HepG2 (cell line): ENCODE measurements at regions not wholly inside any gene's neighbourhood (a gene's known extent, or its start where the extent isn't known, plus 50 kb on each side); places are given as distances from the start of the nearest gene placed in this dataset.
"Not testable (repeated sequence)": the region's sequence is repeated elsewhere in the genome, so short reads cannot be mapped to it uniquely, and the experiment has no call there.

Experiments used
- POLR2A ChIP-seq, 2 experiments: IDR thresholded peaks; 2 replicates each; pipeline ENCODE4 v1.6.1; 2011; ENCODE audit warnings: low read depth in 2 of 2, low read length in 2 of 2, mild to moderate bottlenecking in 1 of 2, moderate library complexity in 1 of 2; ENCODE audit not compliant: insufficient read depth in 1 of 2
- ZFP36 ChIP-seq: fragments of 150-350 bp; IDR thresholded peaks from 2 replicates; pipeline ENCODE4 v1.6.1; 2018; ENCODE audit warnings: borderline replicate concordance, low read length, low read depth; ENCODE audit not compliant: partially characterized antibody
- TF ChIP-seq, protein P1 (sequence below): sonication (generic); formaldehyde crosslinking; IDR thresholded peaks from 2 replicates; pipeline ENCODE4 v1.5.0; 2020; ENCODE audit warnings: mild to moderate bottlenecking, missing genetic modification reagents, moderate library complexity
- TF ChIP-seq, protein P2 (sequence below): IDR thresholded peaks from 2 replicates; pipeline ENCODE4 v1.6.1; 2016; ENCODE audit warnings: low read depth, borderline replicate concordance
- TF ChIP-seq, protein P3 (sequence below), 2 experiments: IDR thresholded peaks; 2 replicates each; pipeline ENCODE4 v1.6.1; 2011 to 2012; ENCODE audit warnings: low read length in 2 of 2, borderline replicate concordance in 1 of 2, low read depth in 1 of 2, mild to moderate bottlenecking in 1 of 2, moderate library complexity in 1 of 2

DNA sequence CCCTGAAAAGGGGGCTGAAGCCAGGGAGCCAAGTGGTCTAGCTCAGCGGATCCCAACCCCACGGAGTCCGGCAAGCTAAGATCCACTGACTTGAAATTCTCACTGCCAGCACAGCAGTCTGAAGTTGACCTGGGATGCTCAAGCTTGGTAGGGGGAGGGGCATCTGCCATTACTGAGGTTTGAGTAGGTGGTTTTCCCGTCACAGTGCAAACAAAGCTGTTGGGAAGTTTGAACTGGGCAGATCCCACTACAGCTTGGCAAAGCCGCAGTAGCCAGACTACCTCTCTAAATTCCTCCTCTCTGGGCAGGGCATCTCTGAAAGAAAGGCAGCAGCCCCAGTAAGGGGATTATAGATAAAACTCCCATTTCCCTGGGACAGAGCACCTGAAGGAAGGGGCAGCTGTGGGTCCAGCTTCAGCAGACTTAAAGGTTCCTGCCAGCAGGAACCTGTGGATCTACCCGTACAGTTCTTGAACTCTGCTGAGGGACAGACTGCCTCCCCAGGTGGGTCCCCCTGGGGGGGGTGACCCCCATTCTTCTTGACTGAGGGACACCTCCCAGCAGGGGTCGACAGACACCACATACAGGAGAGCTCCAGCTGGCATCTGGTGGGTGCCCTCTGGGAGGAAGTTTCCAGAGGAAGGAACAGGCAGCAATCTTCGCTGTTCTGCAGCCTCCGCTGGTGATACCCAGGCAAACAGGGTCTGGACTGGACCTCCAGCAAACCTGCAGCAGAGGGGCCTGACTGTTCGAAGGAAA lies 156.4 kb upstream of the ETV3 start:
- TF ChIP-seq, protein P1, sequence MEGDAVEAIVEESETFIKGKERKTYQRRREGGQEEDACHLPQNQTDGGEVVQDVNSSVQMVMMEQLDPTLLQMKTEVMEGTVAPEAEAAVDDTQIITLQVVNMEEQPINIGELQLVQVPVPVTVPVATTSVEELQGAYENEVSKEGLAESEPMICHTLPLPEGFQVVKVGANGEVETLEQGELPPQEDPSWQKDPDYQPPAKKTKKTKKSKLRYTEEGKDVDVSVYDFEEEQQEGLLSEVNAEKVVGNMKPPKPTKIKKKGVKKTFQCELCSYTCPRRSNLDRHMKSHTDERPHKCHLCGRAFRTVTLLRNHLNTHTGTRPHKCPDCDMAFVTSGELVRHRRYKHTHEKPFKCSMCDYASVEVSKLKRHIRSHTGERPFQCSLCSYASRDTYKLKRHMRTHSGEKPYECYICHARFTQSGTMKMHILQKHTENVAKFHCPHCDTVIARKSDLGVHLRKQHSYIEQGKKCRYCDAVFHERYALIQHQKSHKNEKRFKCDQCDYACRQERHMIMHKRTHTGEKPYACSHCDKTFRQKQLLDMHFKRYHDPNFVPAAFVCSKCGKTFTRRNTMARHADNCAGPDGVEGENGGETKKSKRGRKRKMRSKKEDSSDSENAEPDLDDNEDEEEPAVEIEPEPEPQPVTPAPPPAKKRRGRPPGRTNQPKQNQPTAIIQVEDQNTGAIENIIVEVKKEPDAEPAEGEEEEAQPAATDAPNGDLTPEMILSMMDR, result not testable (repeated sequence)
- TF ChIP-seq ZFP36; POLR2A (IDR thresholded peaks at IDR 0.05; ENCODE audit: insufficient read depth in 1 of 2, low read depth in 2 of 2, low read length in 2 of 2): not testable (repeated sequence)
- TF ChIP-seq, protein P2, sequence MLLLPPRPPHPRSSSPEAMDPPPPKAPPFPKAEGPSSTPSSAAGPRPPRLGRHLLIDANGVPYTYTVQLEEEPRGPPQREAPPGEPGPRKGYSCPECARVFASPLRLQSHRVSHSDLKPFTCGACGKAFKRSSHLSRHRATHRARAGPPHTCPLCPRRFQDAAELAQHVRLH (CRISPR knock-in tag), result not testable (repeated sequence)
- TF ChIP-seq, protein P3, sequence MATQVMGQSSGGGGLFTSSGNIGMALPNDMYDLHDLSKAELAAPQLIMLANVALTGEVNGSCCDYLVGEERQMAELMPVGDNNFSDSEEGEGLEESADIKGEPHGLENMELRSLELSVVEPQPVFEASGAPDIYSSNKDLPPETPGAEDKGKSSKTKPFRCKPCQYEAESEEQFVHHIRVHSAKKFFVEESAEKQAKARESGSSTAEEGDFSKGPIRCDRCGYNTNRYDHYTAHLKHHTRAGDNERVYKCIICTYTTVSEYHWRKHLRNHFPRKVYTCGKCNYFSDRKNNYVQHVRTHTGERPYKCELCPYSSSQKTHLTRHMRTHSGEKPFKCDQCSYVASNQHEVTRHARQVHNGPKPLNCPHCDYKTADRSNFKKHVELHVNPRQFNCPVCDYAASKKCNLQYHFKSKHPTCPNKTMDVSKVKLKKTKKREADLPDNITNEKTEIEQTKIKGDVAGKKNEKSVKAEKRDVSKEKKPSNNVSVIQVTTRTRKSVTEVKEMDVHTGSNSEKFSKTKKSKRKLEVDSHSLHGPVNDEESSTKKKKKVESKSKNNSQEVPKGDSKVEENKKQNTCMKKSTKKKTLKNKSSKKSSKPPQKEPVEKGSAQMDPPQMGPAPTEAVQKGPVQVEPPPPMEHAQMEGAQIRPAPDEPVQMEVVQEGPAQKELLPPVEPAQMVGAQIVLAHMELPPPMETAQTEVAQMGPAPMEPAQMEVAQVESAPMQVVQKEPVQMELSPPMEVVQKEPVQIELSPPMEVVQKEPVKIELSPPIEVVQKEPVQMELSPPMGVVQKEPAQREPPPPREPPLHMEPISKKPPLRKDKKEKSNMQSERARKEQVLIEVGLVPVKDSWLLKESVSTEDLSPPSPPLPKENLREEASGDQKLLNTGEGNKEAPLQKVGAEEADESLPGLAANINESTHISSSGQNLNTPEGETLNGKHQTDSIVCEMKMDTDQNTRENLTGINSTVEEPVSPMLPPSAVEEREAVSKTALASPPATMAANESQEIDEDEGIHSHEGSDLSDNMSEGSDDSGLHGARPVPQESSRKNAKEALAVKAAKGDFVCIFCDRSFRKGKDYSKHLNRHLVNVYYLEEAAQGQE (IDR thresholded peaks at IDR 0.05; ENCODE audit: borderline replicate concordance in 1 of 2, low read depth in 1 of 2, low read length in 2 of 2), result not testable (repeated sequence)
